H9 (cell line): ENCODE measurements at regions not wholly inside any gene's neighbourhood (a gene's known extent, or its start where the extent isn't known, plus 50 kb on each side); places are given as distances from the start of the nearest gene placed in this dataset.

Source experiments
- DNase-seq: peaks from one replicate; pipeline ENCODE4 v3.0.0-alpha.2; 2017
- H2AFZ ChIP-seq: one replicate; pipeline ENCODE4 v1.6.1; 2013; ENCODE audit warnings: mild to moderate bottlenecking, low read length, control low read depth, moderate library complexity
- H2AK5ac ChIP-seq: 2 replicates; pipeline ENCODE4 v1.6.1; 2013; ENCODE audit warnings: low read length, control low read depth, mixed read lengths; ENCODE audit not compliant: insufficient read length
- H2BK120ac ChIP-seq: one replicate; pipeline ENCODE4 v1.6.1; 2013; ENCODE audit warnings: low read depth, mild to moderate bottlenecking, low read length, control low read depth, inconsistent platforms; ENCODE audit not compliant: poor library complexity, severe bottlenecking
- H2BK12ac ChIP-seq: 2 replicates; pipeline ENCODE4 v1.6.1; 2013; ENCODE audit warnings: low read length, control low read depth, mixed read lengths, low read depth; ENCODE audit not compliant: insufficient read length
- H2BK15ac ChIP-seq: 2 replicates; pipeline ENCODE4 v1.6.1; 2013; ENCODE audit warnings: low read depth, low read length, control low read depth
- H2BK20ac ChIP-seq: one replicate; pipeline ENCODE4 v1.6.1; 2013; ENCODE audit warnings: low read depth, mild to moderate bottlenecking, low read length, control low read depth, inconsistent platforms; ENCODE audit not compliant: poor library complexity, severe bottlenecking
- H2BK5ac ChIP-seq: 2 replicates; pipeline ENCODE4 v1.6.1; 2013; ENCODE audit warnings: low read length, control low read depth, mixed read lengths; ENCODE audit not compliant: insufficient read length
- H3K14ac ChIP-seq: 2 replicates; pipeline ENCODE4 v1.6.1; 2013; ENCODE audit warnings: low read length, control low read depth; ENCODE audit not compliant: insufficient read depth
- H3K18ac ChIP-seq: 2 replicates; pipeline ENCODE4 v1.6.1; 2013; ENCODE audit warnings: low read depth, mild to moderate bottlenecking, mixed read lengths, low read length, control low read depth; ENCODE audit not compliant: insufficient read length
- H3K23ac ChIP-seq: 2 replicates; pipeline ENCODE4 v1.6.1; 2013; ENCODE audit warnings: low read length, control low read depth, mixed read lengths, low read depth; ENCODE audit not compliant: insufficient read length
- H3K23me2 ChIP-seq: 2 replicates; pipeline ENCODE4 v1.6.1; 2013; ENCODE audit warnings: low read depth, mild to moderate bottlenecking, mixed read lengths, low read length, control low read depth; ENCODE audit not compliant: insufficient read length, poor library complexity, severe bottlenecking
- H3K27ac ChIP-seq: 2 replicates; pipeline ENCODE4 v1.5.1; 2013; ENCODE audit warnings: low read length, control low read depth, mixed read lengths, low read depth; ENCODE audit not compliant: insufficient read length
- H3K27me3 ChIP-seq: 2 replicates; pipeline ENCODE4 v1.6.1; 2013; ENCODE audit warnings: low read length, control low read depth, inconsistent platforms; ENCODE audit not compliant: insufficient read depth
- H3K4ac ChIP-seq: 2 replicates; pipeline ENCODE4 v1.6.1; 2013; ENCODE audit warnings: low read depth, mild to moderate bottlenecking, control low read depth, inconsistent platforms, low read length, moderate library complexity
- H3K4me1 ChIP-seq: 2 replicates; pipeline ENCODE4 v1.6.1; 2013; ENCODE audit warnings: low read length, control low read depth, inconsistent platforms; ENCODE audit not compliant: insufficient read depth
- H3K4me2 ChIP-seq: 2 replicates; pipeline ENCODE4 v1.6.1; 2013; ENCODE audit warnings: low read length, control low read depth, mixed read lengths; ENCODE audit not compliant: insufficient read length, insufficient read depth
- H3K56ac ChIP-seq: 2 replicates; pipeline ENCODE4 v1.6.1; 2013; ENCODE audit warnings: low read depth, mild to moderate bottlenecking, mixed read lengths, low read length, control low read depth; ENCODE audit not compliant: insufficient read length
- H3K79me1 ChIP-seq: 2 replicates; pipeline ENCODE4 v1.6.1; 2013; ENCODE audit warnings: low read depth, mild to moderate bottlenecking, moderate library complexity, low read length, control low read depth, inconsistent platforms; ENCODE audit not compliant: insufficient read depth, poor library complexity, severe bottlenecking
- H3K79me2 ChIP-seq: 2 replicates; pipeline ENCODE4 v1.6.1; 2013; ENCODE audit warnings: low read length, control low read depth, inconsistent platforms; ENCODE audit not compliant: insufficient read depth
- H3K9ac ChIP-seq: 2 replicates; pipeline ENCODE4 v1.6.1; 2013; ENCODE audit warnings: low read length, control low read depth, mixed read lengths; ENCODE audit not compliant: insufficient read length; ENCODE audit errors: extremely low read depth
- H3K9me3 ChIP-seq: one replicate; pipeline ENCODE4 v1.6.1; 2013; ENCODE audit warnings: low read depth, low read length, inconsistent platforms; ENCODE audit not compliant: control insufficient read depth
- H3T11ph ChIP-seq: one replicate; pipeline ENCODE4 v1.6.1; 2013; ENCODE audit warnings: mild to moderate bottlenecking, low read length, control low read depth, inconsistent platforms
- H4K20me1 ChIP-seq: one replicate; pipeline ENCODE4 v1.6.1; 2013; ENCODE audit not compliant: control insufficient read depth, insufficient read length, insufficient read depth
- H4K5ac ChIP-seq: 2 replicates; pipeline ENCODE4 v1.6.1; 2013; ENCODE audit warnings: low read depth, mild to moderate bottlenecking, mixed read lengths, low read length, control low read depth; ENCODE audit not compliant: insufficient read length
- H4K8ac ChIP-seq: replicated peaks from 2 replicates; pipeline ENCODE4 v1.6.1; 2013; ENCODE audit warnings: low read length, control low read depth, mixed read lengths, low read depth; ENCODE audit not compliant: insufficient read length
- H4K91ac ChIP-seq: 2 replicates; pipeline ENCODE4 v1.6.1; 2013; ENCODE audit warnings: low read depth, mild to moderate bottlenecking, moderate library complexity, mixed read lengths, low read length, control low read depth; ENCODE audit not compliant: insufficient read length
- H3K27ac Mint-ChIP-seq, 3 experiments: 2 replicates in 2 of 3; 3 replicates in 1 of 3; pipeline ENCODE4 v1.8.0; 2020 to 2021; ENCODE audit warnings: mixed read lengths in 3 of 3, mild to moderate bottlenecking in 1 of 3, moderate library complexity in 1 of 3
- H3K27me3 Mint-ChIP-seq: 2 replicates; pipeline ENCODE4 v1.8.0; 2021; ENCODE audit warnings: low read depth, mild to moderate bottlenecking, moderate library complexity, mixed read lengths
- H3K36me3 Mint-ChIP-seq, 3 experiments: 2 replicates in 2 of 3; 3 replicates in 1 of 3; pipeline ENCODE4 v1.8.0; 2020 to 2021; ENCODE audit warnings: low read depth in 3 of 3, mixed read lengths in 3 of 3; ENCODE audit not compliant: insufficient read depth in 1 of 3
- H3K4me1 Mint-ChIP-seq, 2 experiments: 2 replicates each; pipeline ENCODE4 v1.8.0; 2020; ENCODE audit warnings: mixed read lengths in 2 of 2
- H3K4me3 Mint-ChIP-seq, 2 experiments: 2 replicates in 1 of 2; 3 replicates in 1 of 2; pipeline ENCODE4 v1.8.0; 2020 to 2021; ENCODE audit warnings: mild to moderate bottlenecking in 2 of 2, mixed read lengths in 2 of 2, moderate library complexity in 1 of 2
- H3K9me3 Mint-ChIP-seq, 2 experiments: 2 replicates in 1 of 2; 3 replicates in 1 of 2; pipeline ENCODE4 v1.8.0; 2020; ENCODE audit warnings: mild to moderate bottlenecking in 2 of 2, mixed read lengths in 2 of 2, moderate library complexity in 1 of 2
- WGBS: extraction: QIAGEN DNeasy Blood & Tissue Kit; methylation state at CpG from one replicate; pipeline ENCODE4 v1.1.7; 2013; ENCODE audit warnings: missing lambda C conversion rate, low lambda C conversion rate, mixed read lengths; ENCODE audit not compliant: insufficient read length; ENCODE audit errors: extremely low coverage; 5-methylcytosine and 5-hydroxymethylcytosine counted together
- TF ChIP-seq, protein P1 (sequence below): fragments of 200-600 bp; sonication (generic); conservative IDR thresholded peaks from 3 replicates; pipeline ENCODE4 v1.8.0; 2021; ENCODE audit warnings: antibody characterized with exemption, mild to moderate bottlenecking

DNA sequence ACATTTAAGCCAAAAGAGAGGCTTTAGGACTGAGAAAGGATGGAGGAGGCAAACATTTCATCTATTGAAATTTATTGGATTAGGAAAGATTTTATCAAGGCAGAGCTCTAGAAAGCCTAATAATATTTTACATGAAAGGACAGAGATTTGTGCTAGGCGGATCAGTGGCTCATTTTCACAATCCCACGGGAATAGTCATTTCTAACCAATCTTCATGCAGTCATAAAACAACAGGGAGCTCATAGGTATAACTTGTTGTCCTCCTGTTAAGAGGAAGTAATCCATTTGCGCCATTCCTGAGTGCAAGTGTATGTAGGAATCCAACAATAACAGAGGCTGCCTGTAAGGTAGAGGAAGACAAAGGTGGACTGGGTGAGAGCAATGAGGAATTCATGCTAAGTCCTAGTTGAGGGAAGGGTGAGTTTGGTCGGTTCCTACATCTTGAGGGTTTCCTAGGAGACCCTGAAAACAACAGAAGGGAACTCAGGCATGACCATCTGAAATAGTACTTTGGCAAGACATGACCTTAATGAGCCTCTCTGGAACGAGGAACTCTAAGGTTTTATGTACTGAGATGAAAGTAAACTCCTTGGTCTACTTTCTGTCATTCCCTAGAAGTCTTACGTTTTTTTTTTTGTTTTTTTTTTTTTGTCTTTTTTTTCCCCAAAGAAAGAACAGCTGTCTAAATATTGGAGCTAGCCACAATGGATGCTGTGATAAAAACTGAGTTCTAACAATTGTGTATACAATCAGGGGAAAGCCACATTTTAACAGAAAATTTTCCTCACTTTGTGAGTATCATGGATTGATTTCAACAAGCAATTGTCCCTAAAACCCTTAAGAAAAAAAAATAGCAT, 89.7 kb downstream of the GEMIN8 start:
- Histone ChIP-seq H3T11ph (peak overlapping the region; percentile 39), H3K9ac (no peak overlapping the region), H2BK12ac (no peak overlapping the region), H3K27ac (peak overlapping the region; percentile 88), H2BK15ac (no peak overlapping the region), H3K9me3 (no peaks in the 10 kb centered on the region), H2AK5ac (no peak overlapping the region), H4K91ac (no peak overlapping the region), H2BK5ac (no peak overlapping the region), H4K5ac (peak overlapping the region; percentile 50), H2BK120ac (no peak overlapping the region), H3K23ac (no peak overlapping the region), H2AFZ (no peak overlapping the region), H3K14ac (no peak overlapping the region), H4K8ac (no peak overlapping the region), H3K18ac (no peak overlapping the region), H2BK20ac (no peak overlapping the region), H3K4me2 (no peak overlapping the region), H3K23me2 (peaks cover 8% of the 10 kb centered on the region), H3K27me3 (no peaks in the 10 kb centered on the region), H3K79me2 (peaks cover 9% of the 10 kb centered on the region; the same call in 1 of the 2 replicates), H3K4ac (no peak overlapping the region), H4K20me1 (no peaks in the 10 kb centered on the region), H3K4me1 (peaks cover 20% of the 10 kb centered on the region), H3K79me1 (no peaks in the 10 kb centered on the region), H3K56ac (no peak overlapping the region)
- H3K4me1 Mint-ChIP-seq: peaks cover 49 to 58% of the 10 kb centered on the region in 2 experiments
- peaks cover 0 to 8% (median 4%) of the 10 kb centered on the region in 3 experiments; a peak in 4 of 7 replicates for H3K36me3 Mint-ChIP-seq
- H3K9me3 Mint-ChIP-seq: peaks cover 26 to 40% of the 10 kb centered on the region in 2 experiments
- no peaks in the 10 kb centered on the region for H3K27me3 Mint-ChIP-seq
- H3K4me3 Mint-ChIP-seq: peak overlapping the region in 1 of 2 experiments; percentile 80; a peak in 2 of 5 replicates
- DNase-seq: no peak
- WGBS: no CpG with 5 or more reads among the region's 6 CpGs
- TF ChIP-seq, protein P1, sequence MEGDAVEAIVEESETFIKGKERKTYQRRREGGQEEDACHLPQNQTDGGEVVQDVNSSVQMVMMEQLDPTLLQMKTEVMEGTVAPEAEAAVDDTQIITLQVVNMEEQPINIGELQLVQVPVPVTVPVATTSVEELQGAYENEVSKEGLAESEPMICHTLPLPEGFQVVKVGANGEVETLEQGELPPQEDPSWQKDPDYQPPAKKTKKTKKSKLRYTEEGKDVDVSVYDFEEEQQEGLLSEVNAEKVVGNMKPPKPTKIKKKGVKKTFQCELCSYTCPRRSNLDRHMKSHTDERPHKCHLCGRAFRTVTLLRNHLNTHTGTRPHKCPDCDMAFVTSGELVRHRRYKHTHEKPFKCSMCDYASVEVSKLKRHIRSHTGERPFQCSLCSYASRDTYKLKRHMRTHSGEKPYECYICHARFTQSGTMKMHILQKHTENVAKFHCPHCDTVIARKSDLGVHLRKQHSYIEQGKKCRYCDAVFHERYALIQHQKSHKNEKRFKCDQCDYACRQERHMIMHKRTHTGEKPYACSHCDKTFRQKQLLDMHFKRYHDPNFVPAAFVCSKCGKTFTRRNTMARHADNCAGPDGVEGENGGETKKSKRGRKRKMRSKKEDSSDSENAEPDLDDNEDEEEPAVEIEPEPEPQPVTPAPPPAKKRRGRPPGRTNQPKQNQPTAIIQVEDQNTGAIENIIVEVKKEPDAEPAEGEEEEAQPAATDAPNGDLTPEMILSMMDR: no peak
- H3K27ac Mint-ChIP-seq: peak overlapping the region in 1 of 3 experiments; percentile 54; a peak in 3 of 7 replicates
